Ishikawa (cell line): ENCODE measurements at regions not wholly inside any gene's neighbourhood (a gene's known extent, or its start where the extent isn't known, plus 50 kb on each side); places are given as distances from the start of the nearest gene placed in this dataset.

ENCODE experiments used
- CEBPB ChIP-seq: IDR thresholded peaks from 2 replicates; pipeline ENCODE4 v1.6.1; 2012
- CREB1 ChIP-seq: IDR thresholded peaks from 2 replicates; pipeline ENCODE4 v1.6.1; 2012; ENCODE audit warnings: low read depth
- EGR1 ChIP-seq: IDR thresholded peaks from 2 replicates; pipeline ENCODE4 v1.6.1; 2012
- EP300 ChIP-seq: IDR thresholded peaks from 2 replicates; pipeline ENCODE4 v1.6.1; 2012; ENCODE audit warnings: borderline replicate concordance
- FOXM1 ChIP-seq: IDR thresholded peaks from 2 replicates; pipeline ENCODE4 v1.6.1; 2012; ENCODE audit warnings: low read depth, borderline replicate concordance
- MAX ChIP-seq: IDR thresholded peaks from 2 replicates; pipeline ENCODE4 v1.6.1; 2012
- NFIC ChIP-seq: IDR thresholded peaks from 2 replicates; pipeline ENCODE4 v1.6.1; 2012
- RAD21 ChIP-seq: IDR thresholded peaks from 2 replicates; pipeline ENCODE4 v1.6.1; 2012; ENCODE audit warnings: low read depth
- REST ChIP-seq: IDR thresholded peaks from 2 replicates; pipeline ENCODE4 v1.6.1; 2012; ENCODE audit warnings: low read depth, mild to moderate bottlenecking
- TAF1 ChIP-seq: IDR thresholded peaks from 2 replicates; pipeline ENCODE4 v1.6.1; 2012; ENCODE audit warnings: low read depth, mild to moderate bottlenecking
- TCF12 ChIP-seq: IDR thresholded peaks from 2 replicates; pipeline ENCODE4 v1.6.1; 2012; ENCODE audit warnings: low read depth
- TEAD4 ChIP-seq: IDR thresholded peaks from 2 replicates; pipeline ENCODE4 v1.6.1; 2012
- YY1 ChIP-seq: IDR thresholded peaks from 2 replicates; pipeline ENCODE4 v1.6.1; 2012; ENCODE audit warnings: low read depth
- ZBTB7A ChIP-seq: IDR thresholded peaks from 2 replicates; pipeline ENCODE4 v1.6.1; 2012; ENCODE audit warnings: low read depth
- TF ChIP-seq, protein P1 (sequence below): IDR thresholded peaks from 2 replicates; pipeline ENCODE4 v1.6.1; 2012

- TF ChIP-seq, protein P1, sequence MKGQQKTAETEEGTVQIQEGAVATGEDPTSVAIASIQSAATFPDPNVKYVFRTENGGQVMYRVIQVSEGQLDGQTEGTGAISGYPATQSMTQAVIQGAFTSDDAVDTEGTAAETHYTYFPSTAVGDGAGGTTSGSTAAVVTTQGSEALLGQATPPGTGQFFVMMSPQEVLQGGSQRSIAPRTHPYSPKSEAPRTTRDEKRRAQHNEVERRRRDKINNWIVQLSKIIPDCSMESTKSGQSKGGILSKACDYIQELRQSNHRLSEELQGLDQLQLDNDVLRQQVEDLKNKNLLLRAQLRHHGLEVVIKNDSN: no peak
- TF ChIP-seq TEAD4 (no peak), FOXM1 (no peak), EP300 (no peak), CREB1 (no peak), EGR1 (no peak), CEBPB (no peak)
Measured at GRCh38 chr2:128409326-128410034, 90.8 kb upstream of the HS6ST1 start.

DNA sequence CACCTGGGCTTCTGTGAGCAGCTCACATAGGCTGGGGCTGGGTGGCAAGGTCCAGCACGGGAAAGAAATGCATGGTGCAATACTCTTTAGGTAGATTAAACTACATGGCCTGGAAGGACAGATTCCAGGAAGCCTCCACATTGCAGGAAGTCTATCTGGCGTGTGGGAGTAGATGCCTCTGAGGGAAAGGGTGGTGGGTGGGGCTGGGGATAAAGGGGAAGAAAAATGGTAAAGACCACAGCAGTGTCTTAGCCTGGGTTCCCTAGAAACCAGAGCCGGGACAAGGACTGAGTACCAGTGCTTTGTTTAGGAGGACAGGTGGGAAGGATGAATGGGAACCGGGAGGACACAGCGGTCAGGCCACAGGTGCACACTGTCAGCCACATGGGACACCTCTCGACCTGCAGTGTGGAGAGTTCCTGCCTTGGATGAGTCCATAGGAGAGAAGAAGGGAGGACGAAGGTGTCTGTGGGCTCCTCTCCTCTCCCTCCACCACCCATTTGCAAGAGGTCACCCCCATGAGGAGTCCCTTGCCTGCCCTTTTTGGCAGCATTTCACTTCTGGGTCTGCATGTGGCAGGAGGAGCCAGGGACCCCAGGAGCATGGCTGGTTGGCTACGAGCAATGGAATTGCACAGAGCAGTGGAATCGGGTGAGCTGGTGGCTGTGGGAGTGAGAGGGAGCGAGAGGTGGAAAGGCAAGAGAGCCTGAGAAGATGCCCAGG is 91.5 kb upstream of the HS6ST1 start:
- TF ChIP-seq TCF12 (no peak), TEAD4 (no peak), REST (no peak), ZBTB7A (no peak), YY1 (no peak), EGR1 (no peak), RAD21 (no peak), EP300 (no peak), CEBPB (no peak), FOXM1 (no peak), CREB1 (no peak)
- TF ChIP-seq, protein P1: no peak

GRCh38 chr2:128410758-128411215 is 92.1 kb upstream of the HS6ST1 start:
- TF ChIP-seq REST (no peak), RAD21 (no peak), EGR1 (no peak), FOXM1 (no peak), CEBPB (no peak), MAX (no peak), TCF12 (no peak), NFIC (no peak), YY1 (no peak), CREB1 (no peak), TAF1 (no peak), TEAD4 (no peak), EP300 (no peak), ZBTB7A (no peak)
- TF ChIP-seq, protein P1: no peak

DNA sequence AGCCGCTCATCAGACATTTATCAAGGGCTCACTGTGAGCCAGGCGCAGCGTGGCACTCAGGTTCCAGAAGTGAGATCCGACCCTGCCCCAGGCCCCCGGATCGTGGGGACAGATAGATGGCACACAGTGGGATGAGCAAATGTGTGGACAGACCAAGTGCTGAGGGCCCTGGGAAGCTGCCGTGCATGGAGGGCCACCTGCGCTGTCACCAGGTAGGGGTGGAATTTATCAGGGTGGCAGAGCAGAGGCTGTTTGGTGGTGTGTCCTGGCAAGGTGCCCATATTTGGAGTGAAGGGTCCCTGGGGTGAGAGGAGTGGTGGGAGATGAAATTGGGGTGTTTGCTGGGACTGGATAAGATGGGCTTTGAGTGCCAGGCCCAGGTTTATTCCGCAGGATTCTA is 92.8 kb upstream of the HS6ST1 start:
- TF ChIP-seq TAF1 (no peak), MAX (no peak), CREB1 (no peak), YY1 (no peak), FOXM1 (no peak), REST (no peak), EGR1 (no peak), TCF12 (no peak), EP300 (no peak), TEAD4 (no peak), ZBTB7A (no peak), RAD21 (no peak), NFIC (no peak), CEBPB (no peak)
- TF ChIP-seq, protein P1: no peak
